ENCODE measurements at regions not wholly inside any gene's neighbourhood (a gene's known extent, or its start where the extent isn't known, plus 50 kb on each side); places are given as distances from the start of the nearest gene placed in this dataset.

GRCh38 chr22:47794851-47795250 lies 1032.4 kb downstream of the TBC1D22A start:
- TF ChIP-seq CTCF (conservative IDR thresholded peaks at IDR 0.05; ENCODE audit: low read length) (no peak), EZH2phosphoT487 (IDR thresholded peaks at IDR 0.05; ENCODE audit: borderline replicate concordance) (no peak)
